ENCODE measurements at regions not wholly inside any gene's neighbourhood (a gene's known extent, or its start where the extent isn't known, plus 50 kb on each side); places are given as distances from the start of the nearest gene placed in this dataset.

- H4K20me1 ChIP-seq (ENCODE audit: insufficient read depth, low read length) = no peaks in the 10 kb centered on the region
- no peaks in the 10 kb centered on the region for H3K9me3 ChIP-seq (replicated peaks; ENCODE audit: insufficient read depth, low read length)
- no peak overlapping the region for H3K4me2 ChIP-seq (ENCODE audit: low read depth, low read length)
- no peak overlapping the region for H3K4me3 ChIP-seq (ENCODE audit: low read length)
- no peak overlapping the region for H3K9ac ChIP-seq (ENCODE audit: low read length)
- no peak for DNase-seq
- H3K36me3 ChIP-seq (replicated peaks; ENCODE audit: insufficient read depth, low read length) = no peaks in the 10 kb centered on the region
- H2AFZ ChIP-seq (ENCODE audit: low read length) = no peak overlapping the region
- no peaks in the 10 kb centered on the region for H3F3A ChIP-seq (ENCODE audit: insufficient read depth, low read length)
- H3K27me3 ChIP-seq (replicated peaks; ENCODE audit: insufficient read depth, low read length) = no peaks in the 10 kb centered on the region
- no peaks in the 10 kb centered on the region for H3K79me2 ChIP-seq (ENCODE audit: low read length)
- H3K4me1 ChIP-seq (ENCODE audit: low read length) = no peaks in the 10 kb centered on the region
- H3K9me2 ChIP-seq (replicated peaks; ENCODE audit: insufficient read depth, low read length) = no peaks in the 10 kb centered on the region
- H3K27ac ChIP-seq (ENCODE audit: low read length) = no peak overlapping the region
- TF ChIP-seq CTCF (IDR thresholded peaks at IDR 0.05; ENCODE audit: low read length) = no peak
- TF ChIP-seq EZH2 (optimal IDR thresholded peaks at IDR 0.05; ENCODE audit: low read depth, low read length) = no peak
- TF ChIP-seq EZH2phosphoT487 (IDR thresholded peaks at IDR 0.05; ENCODE audit: low read length) = no peak
Observed at GRCh38 chr12:25894759-25895158, 63.7 kb upstream of the RASSF8 start.

GRCh38 chr12:25896981-25897380 is 61.5 kb upstream of the RASSF8 start:
- no peaks in the 10 kb centered on the region for H3K27me3 ChIP-seq (replicated peaks; ENCODE audit: insufficient read depth, low read length)
- no peak for DNase-seq
- H3K9me3 ChIP-seq (replicated peaks; ENCODE audit: insufficient read depth, low read length) = no peaks in the 10 kb centered on the region
- H3K4me1 ChIP-seq (ENCODE audit: low read length) = no peaks in the 10 kb centered on the region
- no peak overlapping the region for H2AFZ ChIP-seq (ENCODE audit: low read length)
- TF ChIP-seq CTCF (IDR thresholded peaks at IDR 0.05; ENCODE audit: low read length) = no peak
- TF ChIP-seq EZH2phosphoT487 (IDR thresholded peaks at IDR 0.05; ENCODE audit: low read length) = no peak
- no peak for TF ChIP-seq EZH2 (optimal IDR thresholded peaks at IDR 0.05; ENCODE audit: low read depth, low read length)
- no peak overlapping the region for H3K4me3 ChIP-seq (ENCODE audit: low read length)
- no peak overlapping the region for H3K9ac ChIP-seq (ENCODE audit: low read length)
- H3F3A ChIP-seq (ENCODE audit: insufficient read depth, low read length) = no peaks in the 10 kb centered on the region
- no peaks in the 10 kb centered on the region for H3K79me2 ChIP-seq (ENCODE audit: low read length)
- no peaks in the 10 kb centered on the region for H3K9me2 ChIP-seq (replicated peaks; ENCODE audit: insufficient read depth, low read length)
- H3K36me3 ChIP-seq (replicated peaks; ENCODE audit: insufficient read depth, low read length) = no peaks in the 10 kb centered on the region
- H3K27ac ChIP-seq (ENCODE audit: low read length) = no peak overlapping the region
- no peaks in the 10 kb centered on the region for H4K20me1 ChIP-seq (ENCODE audit: insufficient read depth, low read length)
- H3K4me2 ChIP-seq (ENCODE audit: low read depth, low read length) = no peak overlapping the region

DNA sequence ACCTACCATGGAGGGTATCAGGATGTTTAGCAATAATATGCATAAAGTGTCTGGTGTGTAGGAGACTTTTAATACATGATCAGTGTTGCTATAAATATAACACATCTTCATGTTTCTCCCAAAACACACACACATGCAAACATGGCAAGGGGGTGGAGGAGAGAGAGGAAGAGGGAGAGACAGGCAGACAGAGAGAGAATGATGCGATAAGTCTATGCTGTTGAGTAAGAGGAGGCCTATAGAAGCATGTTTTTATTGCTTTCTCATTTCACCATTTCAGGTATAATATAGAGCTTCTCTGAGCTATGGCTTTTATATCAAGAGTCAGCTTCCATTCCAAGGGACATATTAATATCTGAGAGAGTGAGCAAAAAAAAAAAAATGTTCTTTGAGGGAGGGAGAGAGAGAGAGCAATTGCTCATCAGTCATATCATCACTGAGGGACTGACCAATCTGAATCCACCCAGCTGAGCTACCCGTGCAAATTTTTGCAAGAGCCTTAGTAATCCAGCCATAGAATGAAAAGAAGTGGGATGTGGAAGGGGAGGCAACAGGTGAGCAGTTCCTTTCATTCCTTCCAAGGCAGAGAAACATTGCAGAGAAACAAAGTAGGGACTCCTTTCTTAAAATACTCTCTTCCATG is 54.8 kb upstream of the RASSF8 start:
- Histone ChIP-seq H3F3A (ENCODE audit: insufficient read depth, low read length) (no peaks in the 10 kb centered on the region), H4K20me1 (ENCODE audit: insufficient read depth, low read length) (no peaks in the 10 kb centered on the region), H3K9me2 (replicated peaks; ENCODE audit: insufficient read depth, low read length) (no peaks in the 10 kb centered on the region), H3K36me3 (replicated peaks; ENCODE audit: insufficient read depth, low read length) (no peaks in the 10 kb centered on the region), H3K27me3 (replicated peaks; ENCODE audit: insufficient read depth, low read length) (no peaks in the 10 kb centered on the region), H2AFZ (ENCODE audit: low read length) (no peak overlapping the region), H3K4me1 (ENCODE audit: low read length) (no peaks in the 10 kb centered on the region), H3K79me2 (ENCODE audit: low read length) (no peaks in the 10 kb centered on the region), H3K9me3 (replicated peaks; ENCODE audit: insufficient read depth, low read length) (no peaks in the 10 kb centered on the region), H3K9ac (ENCODE audit: low read length) (no peak overlapping the region), H3K4me3 (ENCODE audit: low read length) (no peak overlapping the region), H3K4me2 (ENCODE audit: low read depth, low read length) (no peak overlapping the region), H3K27ac (ENCODE audit: low read length) (no peak overlapping the region)
- no peak for DNase-seq
- TF ChIP-seq EZH2 (optimal IDR thresholded peaks at IDR 0.05; ENCODE audit: low read depth, low read length) (no peak), CTCF (IDR thresholded peaks at IDR 0.05; ENCODE audit: low read length) (no peak), EZH2phosphoT487 (IDR thresholded peaks at IDR 0.05; ENCODE audit: low read length) (no peak)

Data from MM.1S (cell line).